ENCODE measurements at regions not wholly inside any gene's neighbourhood (a gene's known extent, or its start where the extent isn't known, plus 50 kb on each side); places are given as distances from the start of the nearest gene placed in this dataset.
"Not testable (repeated sequence)": the region's sequence is repeated elsewhere in the genome, so short reads cannot be mapped to it uniquely, and the experiment has no call there.

DNA sequence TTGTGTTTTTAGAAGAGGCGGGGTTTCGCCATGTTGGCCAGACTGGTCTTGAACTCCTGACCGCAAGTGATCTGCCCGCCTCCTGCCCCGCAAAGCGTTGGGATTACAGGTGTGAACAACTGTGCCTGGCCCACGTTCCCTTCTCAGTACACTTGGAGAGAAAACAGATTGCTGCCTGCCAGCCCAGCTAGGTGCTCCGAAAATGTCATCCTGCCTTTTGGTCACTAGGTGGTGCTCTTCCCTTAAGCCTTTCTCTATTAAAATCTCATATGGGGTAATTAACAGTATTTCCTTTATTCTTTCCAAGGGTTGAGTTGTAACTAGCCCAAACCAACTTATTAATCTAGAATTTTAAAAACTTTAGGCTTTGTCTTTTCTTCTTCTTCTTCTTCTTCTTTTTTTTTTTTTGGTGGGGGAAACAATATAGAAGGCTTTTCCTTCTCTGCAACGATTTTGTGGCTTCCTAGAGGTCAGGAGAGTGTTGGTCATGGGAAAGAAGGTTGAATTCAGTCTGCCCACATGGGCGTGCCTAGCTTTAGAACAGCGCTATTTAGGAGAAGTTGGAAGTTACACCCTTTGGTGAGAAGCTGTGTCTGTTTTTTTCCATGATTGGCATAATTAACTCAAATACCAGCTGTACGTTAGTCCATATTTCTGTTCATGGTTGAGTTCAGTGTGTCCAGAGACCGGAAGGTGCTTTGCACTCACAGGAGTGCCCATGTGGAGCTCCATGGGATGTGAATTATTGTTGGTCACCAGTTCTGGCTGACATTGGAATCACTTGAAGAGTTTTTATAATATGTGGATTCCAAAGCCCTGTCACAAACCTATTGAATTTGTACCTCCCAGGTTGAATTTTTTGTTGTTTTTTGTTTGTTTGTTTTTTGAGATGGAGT is 110.1 kb downstream of the LAT start:
- TF ChIP-seq MAFG, NFATC3, KAT8, FLYWCH1 (CRISPR knock-in tag; IDR thresholded peaks at IDR 0.05): not testable (repeated sequence)
- TF ChIP-seq, protein P1, sequence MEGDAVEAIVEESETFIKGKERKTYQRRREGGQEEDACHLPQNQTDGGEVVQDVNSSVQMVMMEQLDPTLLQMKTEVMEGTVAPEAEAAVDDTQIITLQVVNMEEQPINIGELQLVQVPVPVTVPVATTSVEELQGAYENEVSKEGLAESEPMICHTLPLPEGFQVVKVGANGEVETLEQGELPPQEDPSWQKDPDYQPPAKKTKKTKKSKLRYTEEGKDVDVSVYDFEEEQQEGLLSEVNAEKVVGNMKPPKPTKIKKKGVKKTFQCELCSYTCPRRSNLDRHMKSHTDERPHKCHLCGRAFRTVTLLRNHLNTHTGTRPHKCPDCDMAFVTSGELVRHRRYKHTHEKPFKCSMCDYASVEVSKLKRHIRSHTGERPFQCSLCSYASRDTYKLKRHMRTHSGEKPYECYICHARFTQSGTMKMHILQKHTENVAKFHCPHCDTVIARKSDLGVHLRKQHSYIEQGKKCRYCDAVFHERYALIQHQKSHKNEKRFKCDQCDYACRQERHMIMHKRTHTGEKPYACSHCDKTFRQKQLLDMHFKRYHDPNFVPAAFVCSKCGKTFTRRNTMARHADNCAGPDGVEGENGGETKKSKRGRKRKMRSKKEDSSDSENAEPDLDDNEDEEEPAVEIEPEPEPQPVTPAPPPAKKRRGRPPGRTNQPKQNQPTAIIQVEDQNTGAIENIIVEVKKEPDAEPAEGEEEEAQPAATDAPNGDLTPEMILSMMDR (CRISPR knock-in tag; IDR thresholded peaks at IDR 0.05), result peak; percentile 24
- TF ChIP-seq, protein P2, sequence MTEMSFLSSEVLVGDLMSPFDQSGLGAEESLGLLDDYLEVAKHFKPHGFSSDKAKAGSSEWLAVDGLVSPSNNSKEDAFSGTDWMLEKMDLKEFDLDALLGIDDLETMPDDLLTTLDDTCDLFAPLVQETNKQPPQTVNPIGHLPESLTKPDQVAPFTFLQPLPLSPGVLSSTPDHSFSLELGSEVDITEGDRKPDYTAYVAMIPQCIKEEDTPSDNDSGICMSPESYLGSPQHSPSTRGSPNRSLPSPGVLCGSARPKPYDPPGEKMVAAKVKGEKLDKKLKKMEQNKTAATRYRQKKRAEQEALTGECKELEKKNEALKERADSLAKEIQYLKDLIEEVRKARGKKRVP (CRISPR knock-in tag; IDR thresholded peaks at IDR 0.05), result not testable (repeated sequence)

Data from HepG2 (cell line).